SHP77 (cell line): ENCODE measurements at regions not wholly inside any gene's neighbourhood (a gene's known extent, or its start where the extent isn't known, plus 50 kb on each side); places are given as distances from the start of the nearest gene placed in this dataset.
A peak's percentile ranks its signal among the peaks of the same experiment; 100 is the strongest.

ENCODE experiments used
- DNase-seq, 2 experiments: peaks; one replicate each; lab custom pipeline; 2025; lab: John Stamatoyannopoulos, UW

DNA sequence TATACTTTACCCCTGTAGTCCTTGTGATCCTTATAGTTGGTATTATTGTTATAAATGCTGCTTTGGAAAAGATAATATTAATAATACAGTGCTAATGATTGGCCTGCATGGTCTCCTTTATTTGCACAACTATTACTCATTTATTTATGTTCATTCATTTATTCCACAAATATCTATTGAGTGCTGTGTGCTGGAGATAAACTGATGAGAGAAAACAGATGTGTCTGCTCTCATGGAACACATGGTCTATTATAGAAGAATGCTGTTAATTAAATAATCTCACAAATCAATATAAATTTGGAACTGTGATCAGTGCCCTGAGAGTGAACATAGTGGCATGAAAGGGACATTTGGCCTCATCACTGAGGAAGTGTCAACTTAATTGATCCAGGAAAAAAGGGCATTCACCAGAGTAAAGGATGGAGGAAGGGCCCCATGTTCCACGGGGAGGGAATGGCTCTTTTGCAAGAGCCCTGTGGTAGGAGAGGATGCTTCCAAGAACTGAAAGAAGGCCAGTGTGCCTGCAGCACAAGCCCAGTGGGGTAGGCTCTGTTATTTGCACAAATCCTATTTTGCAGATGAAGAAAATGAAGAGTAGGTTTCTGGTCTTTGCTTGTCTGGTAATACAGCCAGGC, 91.5 kb upstream of the STK39 start:
- no peak for DNase-seq

DNA sequence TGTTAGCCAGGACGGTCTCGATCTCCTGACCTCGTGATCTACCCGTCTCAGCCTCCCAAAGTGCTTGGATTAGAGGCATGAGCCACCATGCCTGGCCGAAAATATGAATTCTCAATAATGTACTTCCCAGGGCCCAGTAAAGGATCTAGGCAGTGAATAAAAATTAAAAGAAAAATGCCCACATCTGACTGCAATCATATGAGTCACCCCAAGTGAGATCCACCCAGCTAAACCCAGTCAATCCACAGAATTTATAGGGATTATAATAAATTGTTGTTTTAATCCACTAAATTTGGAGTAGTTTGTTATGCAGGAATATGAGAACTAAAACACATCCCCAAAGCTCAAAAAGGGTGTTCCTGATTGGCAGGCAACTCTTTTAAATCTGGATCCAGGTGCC, 93.5 kb upstream of the STK39 start:
- DNase-seq, result no peak

DNA sequence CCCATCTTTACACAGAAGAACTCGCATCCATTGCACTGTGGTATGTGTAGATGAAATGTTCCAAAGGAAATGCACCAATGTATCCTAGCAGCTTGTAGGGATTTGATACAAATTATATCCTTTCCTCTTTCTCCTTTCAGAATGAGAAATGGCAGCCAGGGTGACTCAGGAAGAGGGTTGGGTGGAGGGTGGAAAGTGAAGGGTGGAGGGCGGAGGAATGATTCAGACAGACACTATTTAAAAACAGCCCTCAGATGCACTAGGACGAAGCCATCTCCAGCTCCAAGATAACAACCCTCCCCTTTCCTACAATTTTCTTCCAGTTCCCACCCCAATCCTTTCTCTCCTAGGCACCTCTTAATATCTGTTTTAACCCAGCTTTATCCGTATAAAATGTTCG, 96.2 kb upstream of the STK39 start:
- no peak for DNase-seq

DNA sequence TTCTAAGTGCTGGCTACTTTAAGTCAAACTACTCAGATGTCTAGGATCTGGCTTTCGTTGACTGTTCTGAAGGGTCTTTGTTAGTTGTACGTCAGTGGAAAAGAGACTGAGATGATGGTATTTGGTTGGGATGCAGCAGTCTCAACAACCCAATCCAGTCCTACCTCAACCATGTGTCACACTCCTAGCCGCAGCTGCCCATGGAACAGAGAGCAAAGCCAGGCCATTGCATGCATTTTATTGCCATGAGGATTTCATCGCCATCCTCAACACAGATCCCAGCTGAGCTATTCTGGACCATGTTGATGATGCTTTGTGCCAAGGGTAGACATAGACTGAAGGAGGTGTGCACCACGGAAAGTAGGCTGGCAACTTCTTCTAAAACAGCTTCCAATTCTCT, 97.3 kb upstream of the STK39 start:
- no peak for DNase-seq

DNA sequence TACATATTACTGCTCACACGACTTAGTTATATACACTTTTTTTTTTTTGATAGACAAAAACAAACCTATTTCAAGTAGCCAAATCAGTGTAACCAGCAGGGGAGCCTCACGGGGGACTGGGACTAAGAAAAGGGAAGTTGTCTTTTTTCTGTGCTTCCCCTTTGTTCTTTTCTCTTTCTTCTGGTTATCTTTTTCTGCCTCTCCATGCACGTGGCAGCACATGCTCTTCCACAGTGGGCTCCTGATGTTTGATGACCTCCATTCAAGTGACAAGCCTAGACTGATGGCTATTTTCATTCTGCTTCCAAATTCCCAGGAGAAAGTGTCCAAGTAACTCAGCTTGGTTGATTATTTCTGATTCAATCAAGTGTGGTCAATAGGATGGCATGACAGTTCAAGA, 98.2 kb upstream of the STK39 start:
- DNase-seq, result no peak

DNA sequence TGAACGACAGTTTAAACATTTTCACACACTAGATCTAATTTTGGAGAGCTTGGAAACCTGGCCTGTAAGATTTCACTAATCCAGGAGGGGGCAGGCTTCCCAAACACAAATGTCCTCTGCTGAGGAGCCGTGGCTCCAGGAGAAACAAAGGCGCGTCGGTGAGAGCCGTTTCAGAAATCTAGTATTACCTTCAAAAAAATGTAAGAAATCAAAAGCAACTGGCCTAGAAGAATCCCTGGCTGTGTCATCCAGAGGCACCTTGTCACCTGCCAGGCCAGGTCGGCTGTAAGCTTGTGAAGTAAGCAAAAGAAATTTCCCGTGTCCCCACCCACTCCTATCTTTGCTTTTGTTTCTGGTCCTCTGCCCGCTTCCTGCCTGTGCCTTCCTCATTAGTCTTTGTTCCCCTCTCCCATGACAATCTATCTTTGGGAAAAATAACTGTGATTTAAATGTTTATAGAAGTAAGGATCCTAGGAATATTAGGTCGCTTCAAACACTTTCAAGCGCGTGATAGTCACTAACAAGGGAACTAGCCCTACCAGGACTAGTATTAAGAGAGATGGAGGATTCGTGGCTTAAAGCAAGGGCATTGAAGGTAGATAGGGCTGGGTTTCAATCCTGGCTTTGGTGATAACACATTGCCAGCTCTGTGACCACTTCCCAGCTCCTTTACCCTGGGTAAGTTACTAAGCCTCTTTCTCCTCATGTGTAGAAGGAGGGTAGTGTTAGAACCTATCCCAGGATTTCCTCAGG, 99.5 kb upstream of the STK39 start:
- DNase-seq, result peak; percentile 19 to 45

DNA sequence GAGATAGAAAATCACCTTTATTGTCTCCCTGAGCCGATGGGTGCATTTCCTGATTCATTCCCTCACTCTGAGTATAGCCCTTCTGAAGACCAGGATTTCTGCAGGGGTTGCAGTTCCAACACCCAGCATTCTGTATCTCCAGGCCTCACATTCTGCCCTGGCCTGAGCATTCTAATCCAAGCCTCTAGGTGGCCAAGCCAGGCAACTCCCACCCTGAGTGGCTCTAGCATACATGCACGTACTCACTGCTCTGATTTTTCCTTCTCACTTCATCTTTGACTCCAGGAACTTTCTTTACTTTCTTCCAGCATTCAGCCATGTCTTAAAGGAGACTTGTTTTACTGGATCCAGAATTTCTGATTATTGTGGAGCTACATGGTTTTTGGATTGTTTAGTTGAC, 100.7 kb upstream of the STK39 start:
- peak; percentile 37 to 38 for DNase-seq

DNA sequence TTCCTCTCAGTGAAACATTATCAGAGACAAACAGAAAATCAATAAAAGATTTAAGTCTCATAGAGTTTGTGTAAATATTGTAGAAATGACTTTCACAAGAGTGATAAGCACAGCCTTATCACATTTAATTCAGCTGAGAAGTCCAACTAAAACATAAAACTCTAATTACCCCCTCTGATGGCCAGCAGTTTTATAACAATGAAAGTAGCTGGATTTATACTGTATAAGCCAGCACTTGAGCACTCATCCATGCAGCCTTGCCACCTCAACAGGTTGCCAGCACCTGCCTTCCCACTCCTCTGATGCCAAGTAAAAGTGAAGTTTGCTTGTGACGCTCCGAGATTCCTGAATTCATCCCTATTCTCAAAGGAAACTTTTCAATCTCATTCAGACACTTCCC, 103.0 kb upstream of the STK39 start:
- no peak for DNase-seq

DNA sequence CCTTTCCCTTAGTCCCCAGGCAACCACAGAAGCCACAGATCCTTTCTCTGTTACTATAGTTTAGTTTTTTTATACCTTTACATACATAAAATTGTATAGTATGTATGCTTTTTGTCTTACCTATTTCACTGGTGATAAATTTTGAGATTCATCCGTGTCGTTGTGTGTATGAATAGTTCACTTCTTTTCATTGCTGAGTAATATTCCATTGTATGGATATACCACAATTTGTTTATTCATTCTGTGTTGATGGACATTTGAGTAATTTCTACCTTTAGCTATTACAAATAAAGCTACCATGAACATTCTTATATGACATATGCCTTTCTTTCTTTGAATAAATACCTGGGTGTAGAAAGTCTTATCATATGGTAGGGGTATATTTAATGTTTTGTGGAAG, 102.8 kb upstream of the CERS6 start:
- no peak for DNase-seq

- no peak for DNase-seq
Observed at GRCh38 chr2:168354499-168354898, 101.6 kb upstream of the CERS6 start.

- no peak for DNase-seq
Observed at GRCh38 chr2:168355121-168355520, 101.0 kb upstream of the CERS6 start.

DNA sequence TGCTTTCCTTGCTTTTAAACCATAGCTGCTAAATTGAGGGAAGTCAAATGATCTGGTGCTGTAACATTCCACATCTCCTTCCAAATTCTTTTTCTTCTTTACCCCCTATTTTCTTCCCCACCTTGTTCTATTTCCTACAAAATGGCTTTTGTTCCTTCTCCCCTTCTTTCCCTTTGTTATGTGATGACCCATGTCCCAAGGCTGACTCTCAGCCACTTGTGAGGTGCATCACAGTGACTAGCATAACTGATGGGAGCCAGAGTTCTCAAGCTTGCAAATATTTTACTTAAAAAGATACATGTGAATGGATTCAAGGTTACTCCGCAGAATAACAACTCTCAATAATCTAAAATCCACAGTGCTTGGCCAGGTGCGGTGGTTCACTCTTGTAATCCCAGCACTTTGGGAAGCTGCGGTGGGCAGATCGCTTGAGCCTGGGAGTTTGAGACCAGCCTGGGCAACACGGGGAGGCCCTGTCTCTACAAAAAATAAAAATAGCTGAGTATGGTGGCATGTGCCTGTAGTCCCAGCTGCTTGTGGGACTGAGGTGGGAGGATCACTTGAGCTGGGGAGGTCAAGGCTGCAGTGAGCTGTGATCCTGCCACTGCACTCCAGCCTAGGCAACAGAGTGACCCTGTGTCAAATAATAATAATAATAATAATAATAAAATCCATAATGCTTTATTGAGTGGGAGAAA, 100.1 kb upstream of the CERS6 start:
- DNase-seq, result no peak

DNA sequence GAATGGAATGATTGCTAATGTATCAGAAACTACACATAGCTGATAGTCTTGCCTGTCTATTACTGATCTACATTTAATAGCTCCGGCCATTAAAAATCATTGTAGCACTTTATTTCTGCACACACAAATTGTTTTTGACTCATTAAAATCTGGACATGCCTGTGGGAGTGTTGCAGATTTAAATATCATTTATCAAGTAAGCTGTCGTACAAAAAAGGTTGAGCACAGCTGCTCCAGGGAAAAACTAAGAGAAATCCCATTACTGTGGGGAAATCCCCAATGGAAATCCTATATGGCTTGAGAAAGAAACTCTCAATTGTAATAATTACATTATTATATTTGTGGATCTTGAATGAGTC, 99.6 kb upstream of the CERS6 start:
- DNase-seq, result no peak

DNA sequence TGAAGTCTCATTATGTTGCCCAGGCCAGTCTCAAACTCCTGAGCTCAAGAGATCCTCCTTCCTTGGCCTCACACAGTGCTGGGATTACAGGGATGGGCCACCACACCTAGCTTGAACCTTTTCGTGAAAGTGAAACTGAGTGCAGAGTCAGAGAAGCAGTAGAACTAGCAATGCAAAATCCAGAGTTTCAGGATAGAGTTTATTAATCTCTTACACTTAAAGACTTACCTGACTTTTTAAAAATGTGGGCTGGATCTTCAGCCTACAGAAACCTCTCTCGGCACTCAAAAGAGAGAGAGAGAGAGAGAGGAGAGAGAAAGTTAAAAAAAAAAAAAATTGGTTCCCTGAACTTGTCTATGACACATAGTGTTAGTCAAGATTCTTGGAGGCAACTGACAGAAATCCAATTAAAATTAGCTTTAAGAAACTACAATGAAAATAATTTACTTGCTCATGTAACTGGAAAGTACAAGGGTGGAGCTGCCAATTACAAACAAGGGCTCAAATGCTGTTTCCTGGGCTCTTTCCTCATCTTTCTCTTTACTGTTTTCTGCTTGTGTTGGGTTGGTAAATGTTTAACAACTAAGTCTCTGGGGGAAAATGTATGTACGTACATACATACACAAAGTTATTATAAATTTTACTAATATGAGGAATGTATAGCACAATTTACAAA, 98.1 kb upstream of the CERS6 start:
- DNase-seq, result no peak

DNA sequence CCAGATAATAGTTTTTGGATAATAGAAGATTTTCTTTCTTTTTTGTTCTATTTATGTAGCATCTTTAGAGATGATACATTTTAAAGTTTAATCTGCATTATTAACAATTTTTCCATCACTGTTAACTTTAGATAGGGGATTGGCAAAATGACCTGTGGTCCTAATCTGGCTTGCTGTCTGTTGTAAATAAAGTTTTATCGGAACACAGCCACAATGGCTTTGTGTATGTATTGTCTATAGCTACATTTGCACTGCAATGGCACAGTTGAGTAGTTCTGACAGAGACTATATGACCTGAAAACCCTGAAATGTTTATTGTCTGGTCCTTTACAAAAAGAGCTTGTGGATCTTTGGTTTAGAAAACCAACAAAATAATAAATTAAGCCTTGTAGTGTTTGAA, 97.0 kb upstream of the CERS6 start:
- DNase-seq, result no peak

GRCh38 chr2:168363347-168364092, 92.6 kb upstream of the CERS6 start:
- no peak for DNase-seq

DNA sequence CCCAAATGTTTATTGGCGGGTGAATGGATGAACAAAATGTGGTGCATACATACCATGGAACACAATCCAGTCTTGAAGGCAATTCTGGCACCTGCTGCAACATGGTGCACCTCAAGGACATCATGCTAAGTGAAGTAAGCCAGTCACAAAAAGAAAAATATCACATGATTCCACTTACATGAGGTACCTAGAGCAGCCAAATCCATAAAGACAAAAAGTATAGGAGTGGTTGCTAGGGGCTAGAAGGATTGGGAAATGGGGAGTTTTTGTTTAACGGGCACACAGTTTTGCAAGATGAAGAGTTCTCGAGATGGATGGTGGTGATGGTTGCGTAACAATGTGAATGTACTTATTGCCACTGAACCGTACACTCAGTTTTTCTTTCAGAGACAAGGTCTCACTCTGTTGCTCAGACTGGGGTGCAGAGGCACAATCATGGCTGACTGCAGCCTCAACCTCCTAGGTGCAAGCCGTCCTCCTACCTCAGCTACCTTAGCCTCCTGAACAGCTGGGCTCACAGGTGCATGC, 90.9 kb upstream of the CERS6 start:
- DNase-seq, result no peak

GRCh38 chr2:168369031-168369430, 87.0 kb upstream of the CERS6 start:
- DNase-seq, result no peak

GRCh38 chr2:168371273-168372019, 84.6 kb upstream of the CERS6 start:
- no peak for DNase-seq

DNA sequence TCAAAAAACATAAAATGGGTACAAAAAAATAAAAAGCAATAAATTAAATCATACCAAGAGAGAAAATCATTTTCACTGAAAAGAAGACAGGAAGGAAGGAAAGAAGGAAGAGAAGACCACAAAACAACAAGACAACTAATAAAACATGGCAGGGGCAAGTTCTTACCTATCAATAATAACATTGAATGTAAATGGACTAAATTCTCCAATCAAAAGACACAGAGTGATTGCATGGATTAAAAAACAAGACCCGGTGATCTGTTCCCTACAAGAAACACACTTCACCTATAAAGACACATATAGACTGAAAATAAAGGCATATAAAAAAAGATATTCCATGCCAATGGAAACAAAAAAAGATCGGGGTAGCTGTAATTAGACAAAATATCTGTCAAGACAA, 82.6 kb upstream of the CERS6 start:
- DNase-seq, result no peak

- DNase-seq, result no peak
Observed at GRCh38 chr2:168375195-168375798, 80.8 kb upstream of the CERS6 start.
